DOHH2 (cell line): ENCODE measurements at regions not wholly inside any gene's neighbourhood (a gene's known extent, or its start where the extent isn't known, plus 50 kb on each side); places are given as distances from the start of the nearest gene placed in this dataset.

Experiments used
- H3F3A ChIP-seq: fragments of 200-600 bp; sonication (generic), shearing (Covaris generic); 2 replicates; pipeline ENCODE4 v1.6.0; 2016; ENCODE audit warnings: antibody characterized with exemption, mild to moderate bottlenecking; ENCODE audit not compliant: control insufficient read depth, insufficient read depth
- H3K27ac ChIP-seq: fragments of 200-600 bp; sonication (generic); 2 replicates; pipeline ENCODE4 v1.5.1; 2014; ENCODE audit warnings: low read depth, mild to moderate bottlenecking, low read length, moderate library complexity
- H3K27me3 ChIP-seq: fragments of 200-600 bp; sonication (generic); 2 replicates; pipeline ENCODE4 v1.6.1; 2014; ENCODE audit warnings: mild to moderate bottlenecking, low read length, mixed read lengths; ENCODE audit not compliant: control insufficient read depth
- H3K36me3 ChIP-seq: fragments of 200-600 bp; sonication (generic); 2 replicates; pipeline ENCODE4 v1.6.1; 2014; ENCODE audit warnings: mild to moderate bottlenecking, low read length, moderate library complexity, mixed read lengths; ENCODE audit not compliant: control insufficient read depth
- H3K4me1 ChIP-seq: fragments of 200-600 bp; sonication (generic); 2 replicates; pipeline ENCODE4 v1.6.1; 2014; ENCODE audit warnings: mild to moderate bottlenecking, low read length, mixed read lengths; ENCODE audit not compliant: control insufficient read depth
- H3K4me2 ChIP-seq: fragments of 200-600 bp; sonication (generic); 2 replicates; pipeline ENCODE4 v1.6.0; 2014; ENCODE audit warnings: mild to moderate bottlenecking, low read length, moderate library complexity
- H3K4me3 ChIP-seq: fragments of 200-600 bp; sonication (generic); 2 replicates; pipeline ENCODE4 v1.5.1; 2014; ENCODE audit warnings: mild to moderate bottlenecking, low read length, mixed read lengths
- H3K79me2 ChIP-seq: fragments of 200-600 bp; sonication (generic); 2 replicates; pipeline ENCODE4 v1.6.1; 2014; ENCODE audit warnings: mild to moderate bottlenecking, low read length, mixed read lengths; ENCODE audit not compliant: control insufficient read depth
- H3K9me2 ChIP-seq: fragments of 200-600 bp; sonication (generic); replicated peaks from 2 replicates; pipeline ENCODE4 v1.6.1; 2014; ENCODE audit warnings: mild to moderate bottlenecking, low read length, mixed read lengths; ENCODE audit not compliant: control insufficient read depth
- H3K9me3 ChIP-seq: fragments of 200-600 bp; sonication (generic); 2 replicates; pipeline ENCODE4 v1.6.1; 2014; ENCODE audit warnings: antibody characterized with exemption, low read length, mixed read lengths; ENCODE audit not compliant: control insufficient read depth, insufficient read depth
- H4K20me1 ChIP-seq: fragments of 200-600 bp; sonication (generic); 2 replicates; pipeline ENCODE4 v1.6.0; 2014; ENCODE audit warnings: low read depth, mild to moderate bottlenecking, antibody characterized with exemption, low read length, moderate library complexity; ENCODE audit not compliant: control insufficient read depth, insufficient read depth
- CTCF ChIP-seq: fragments of 200-600 bp; sonication (generic); IDR thresholded peaks from one replicate; pipeline ENCODE4 v1.5.1; 2014; ENCODE audit warnings: antibody characterized with exemption, mild to moderate bottlenecking, low read depth, low read length; ENCODE audit not compliant: poor library complexity, severe bottlenecking
- EZH2phosphoT487 ChIP-seq: fragments of 200-600 bp; sonication (generic); IDR thresholded peaks from 2 replicates; pipeline ENCODE4 v1.6.1; 2017; ENCODE audit warnings: borderline replicate concordance, mild to moderate bottlenecking, antibody characterized with exemption, low read length, moderate library complexity, mixed read lengths

GRCh38 chr3:154893813-154894212, 186.3 kb upstream of the MME start:
- H3K4me1 ChIP-seq, result no peaks in the 10 kb centered on the region
- no peaks in the 10 kb centered on the region for H4K20me1 ChIP-seq
- H3K9me2 ChIP-seq, result no peaks in the 10 kb centered on the region
- no peaks in the 10 kb centered on the region; the same call in 1 of the 2 replicates for H3K9me3 ChIP-seq
- H3F3A ChIP-seq, result no peaks in the 10 kb centered on the region
- no peak overlapping the region for H3K27ac ChIP-seq
- no peak overlapping the region for H3K4me2 ChIP-seq
- no peaks in the 10 kb centered on the region for H3K36me3 ChIP-seq
- H3K79me2 ChIP-seq, result no peaks in the 10 kb centered on the region
- TF ChIP-seq CTCF (no peak), EZH2phosphoT487 (no peak)
- no peaks in the 10 kb centered on the region for H3K27me3 ChIP-seq
- no peak overlapping the region for H3K4me3 ChIP-seq

- Histone ChIP-seq H3K4me3 (no peak overlapping the region), H3K4me1 (no peaks in the 10 kb centered on the region), H3K79me2 (no peaks in the 10 kb centered on the region), H3K9me2 (no peaks in the 10 kb centered on the region), H3K27me3 (no peaks in the 10 kb centered on the region), H3K36me3 (no peaks in the 10 kb centered on the region), H3F3A (no peaks in the 10 kb centered on the region), H3K27ac (no peak overlapping the region), H3K9me3 (no peaks in the 10 kb centered on the region; the same call in 1 of the 2 replicates), H4K20me1 (no peaks in the 10 kb centered on the region), H3K4me2 (no peak overlapping the region)
- TF ChIP-seq CTCF (no peak), EZH2phosphoT487 (no peak)
These were observed 190.9 kb upstream of the MME start for GRCh38 chr3:154889227-154889634.

GRCh38 chr3:154887869-154888268, 192.2 kb upstream of the MME start:
- no peak overlapping the region for H3K27ac ChIP-seq

More at GRCh38 chr3:154887869-154888268, 192.2 kb upstream of the MME start:
- no peaks in the 10 kb centered on the region for H3K4me1 ChIP-seq
- H3K79me2 ChIP-seq, result no peaks in the 10 kb centered on the region
- no peak for TF ChIP-seq EZH2phosphoT487
- TF ChIP-seq CTCF, result no peak
- no peaks in the 10 kb centered on the region for H3K27me3 ChIP-seq
- no peaks in the 10 kb centered on the region; the same call in 1 of the 2 replicates for H3K9me3 ChIP-seq
- H3K4me3 ChIP-seq, result no peak overlapping the region
- H3F3A ChIP-seq, result no peaks in the 10 kb centered on the region
- H3K9me2 ChIP-seq, result no peaks in the 10 kb centered on the region
- H4K20me1 ChIP-seq, result no peaks in the 10 kb centered on the region
- H3K36me3 ChIP-seq, result no peaks in the 10 kb centered on the region
- no peak overlapping the region for H3K4me2 ChIP-seq
